HEK293T (cell line): ENCODE measurements at regions not wholly inside any gene's neighbourhood (a gene's known extent, or its start where the extent isn't known, plus 50 kb on each side); places are given as distances from the start of the nearest gene placed in this dataset.

Experiments
- CTCF ChIA-PET: fragments of 350-600 bp; formaldehyde crosslinking; extraction: SDS; loops from one replicate; lab custom pipeline; 2021; ENCODE audit warnings: antibody characterized with exemption, inconsistent platforms; lab: Yijun Ruan, JAX
- POLR2A ChIA-PET: fragments of 350-600 bp; formaldehyde crosslinking; extraction: SDS; loops from one replicate; lab custom pipeline; 2020; ENCODE audit warnings: antibody characterized with exemption, inconsistent platforms; lab: Yijun Ruan, JAX
- DNase-seq: peaks from one replicate; pipeline ENCODE4 v3.0.0; 2012; ENCODE audit warnings: mixed read lengths; ENCODE audit errors: extremely low spot score
- ARNT ChIP-seq: fragments of 450-650 bp; IDR thresholded peaks from 2 replicates; pipeline ENCODE4 v1.6.1; 2017; ENCODE audit warnings: mild to moderate bottlenecking
- BHLHE40 ChIP-seq: fragments of 450-650 bp; IDR thresholded peaks from 2 replicates; pipeline ENCODE4 v1.6.1; 2016; ENCODE audit warnings: mild to moderate bottlenecking, moderate library complexity, borderline replicate concordance
- CTBP1 ChIP-seq: fragments of 450-650 bp; IDR thresholded peaks from 2 replicates; pipeline ENCODE4 v1.6.1; 2016; ENCODE audit warnings: borderline replicate concordance
- ELF4 ChIP-seq: fragments of 450-650 bp; IDR thresholded peaks from 2 replicates; pipeline ENCODE4 v1.6.1; 2017; ENCODE audit warnings: antibody characterized with exemption
- FOXA1 ChIP-seq: fragments of 450-650 bp; IDR thresholded peaks from 2 replicates; pipeline ENCODE4 v1.6.1; 2016; ENCODE audit warnings: mild to moderate bottlenecking
- FOXK2 ChIP-seq: fragments of 450-650 bp; IDR thresholded peaks from 2 replicates; pipeline ENCODE4 v1.6.1; 2016; ENCODE audit warnings: mild to moderate bottlenecking
- FOXM1 ChIP-seq: fragments of 450-650 bp; IDR thresholded peaks from 2 replicates; pipeline ENCODE4 v1.6.1; 2017; ENCODE audit warnings: mild to moderate bottlenecking, borderline replicate concordance
- HDGF ChIP-seq: fragments of 450-650 bp; IDR thresholded peaks from 2 replicates; pipeline ENCODE4 v1.6.1; 2017; ENCODE audit warnings: antibody characterized with exemption, borderline replicate concordance
- L3MBTL2 ChIP-seq: fragments of 450-650 bp; conservative IDR thresholded peaks from 2 replicates; pipeline ENCODE4 v1.6.1; 2016; ENCODE audit warnings: mild to moderate bottlenecking
- LEF1 ChIP-seq: fragments of 450-650 bp; IDR thresholded peaks from 2 replicates; pipeline ENCODE4 v1.6.1; 2017; ENCODE audit warnings: mild to moderate bottlenecking, borderline replicate concordance
- NFRKB ChIP-seq: fragments of 450-650 bp; IDR thresholded peaks from 2 replicates; pipeline ENCODE4 v1.6.1; 2016; ENCODE audit warnings: mild to moderate bottlenecking, moderate library complexity
- PKNOX1 ChIP-seq: fragments of 450-650 bp; IDR thresholded peaks from 2 replicates; pipeline ENCODE4 v1.6.1; 2016
- SP1 ChIP-seq: fragments of 450-650 bp; IDR thresholded peaks from 2 replicates; pipeline ENCODE4 v1.6.1; 2017
- SUZ12 ChIP-seq: fragments of 450-650 bp; IDR thresholded peaks from 2 replicates; pipeline ENCODE4 v1.6.1; 2016; ENCODE audit warnings: mild to moderate bottlenecking
- TARDBP ChIP-seq: fragments of 450-650 bp; IDR thresholded peaks from 2 replicates; pipeline ENCODE4 v1.6.1; 2016
- ZNF384 ChIP-seq: fragments of 450-650 bp; IDR thresholded peaks from 2 replicates; pipeline ENCODE4 v1.6.1; 2016

DNA sequence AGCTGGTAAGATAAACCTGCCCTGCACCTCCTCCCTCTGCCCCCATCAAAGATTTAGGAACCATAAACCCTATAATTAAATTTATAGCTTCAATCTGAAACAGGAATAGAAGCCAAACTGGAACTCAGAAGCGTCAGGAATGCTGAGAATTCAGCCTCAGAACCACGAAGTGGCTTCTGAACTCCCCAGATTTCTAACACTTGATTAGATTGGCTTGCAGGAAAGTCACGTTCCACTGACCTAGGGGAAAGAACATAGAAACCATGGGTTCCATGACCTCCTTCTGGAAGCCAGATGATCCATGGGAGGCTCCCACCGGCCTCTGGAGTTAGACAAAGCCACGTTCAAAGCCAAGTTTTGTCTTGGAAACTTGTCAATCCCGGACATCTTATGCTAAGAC is 356.5 kb downstream of the MID1IP1 start:
- ChIA-PET POLR2A (no interaction called here), CTCF (interaction anchor here (0.6 kb wide), 1 partner anchor 188 kb away, joined by 3 read pairs; no protein-coding TSS in a partner anchor)
- no peak for TF ChIP-seq TARDBP
- TF ChIP-seq ZNF384 = no peak
- no peak for TF ChIP-seq ELF4
- no peak for TF ChIP-seq ARNT
- no peak for DNase-seq

DNA sequence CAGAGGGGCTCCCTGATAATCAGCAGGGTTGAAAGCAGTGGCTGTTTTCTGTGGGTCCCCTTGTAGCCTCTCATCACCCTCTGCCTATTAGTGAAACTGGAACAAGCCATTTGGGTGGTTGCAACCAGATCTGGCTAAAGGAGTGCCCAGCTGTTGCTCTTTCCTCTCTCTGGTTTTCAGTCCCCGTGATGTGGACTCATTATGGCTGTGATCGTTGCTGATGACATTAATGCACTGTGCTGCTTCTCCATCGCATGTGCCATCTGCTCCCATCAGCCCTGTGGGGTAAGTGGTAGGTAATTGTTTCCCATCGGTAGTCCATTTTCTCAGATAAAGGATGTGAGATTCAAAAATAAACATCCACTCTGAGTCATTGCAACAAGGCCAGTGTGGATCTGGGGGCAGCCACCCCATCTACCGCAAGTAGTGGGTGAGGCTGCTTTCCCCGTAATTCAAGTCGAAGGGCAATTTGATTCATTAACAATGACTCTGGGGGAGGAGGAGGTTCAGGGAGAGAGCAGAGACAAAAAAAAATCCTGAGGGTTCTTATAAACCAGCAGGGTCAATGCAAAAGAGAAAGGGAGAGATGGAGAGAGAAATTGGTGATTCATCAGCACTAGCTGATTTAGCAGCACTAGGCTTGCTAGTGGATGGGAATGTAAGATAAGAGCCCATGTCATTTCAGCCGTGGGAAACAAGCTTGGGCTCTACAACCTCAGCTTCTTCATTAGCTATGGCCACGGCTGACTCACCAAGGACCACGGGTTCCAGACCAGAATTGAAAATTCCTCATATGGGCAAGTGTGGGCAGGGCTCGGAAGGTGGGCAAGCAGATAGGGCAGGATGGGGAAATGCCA is 357.8 kb downstream of the MID1IP1 start:
- POLR2A ChIA-PET = interaction anchor here (1.0 kb wide), 1 partner anchor 8 kb away, joined by 3 read pairs; no protein-coding TSS in a partner anchor
- no peak for TF ChIP-seq FOXK2
- no peak for TF ChIP-seq BHLHE40
- no peak for TF ChIP-seq L3MBTL2
- TF ChIP-seq ZNF384 = no peak
- TF ChIP-seq ELF4 = no peak
- no peak for TF ChIP-seq FOXM1
- no peak for TF ChIP-seq SP1
- TF ChIP-seq TARDBP = no peak
- no peak for TF ChIP-seq NFRKB
- no peak for TF ChIP-seq FOXA1
- no peak for TF ChIP-seq PKNOX1
- TF ChIP-seq CTBP1 = no peak
- TF ChIP-seq LEF1 = no peak
- TF ChIP-seq SUZ12 = no peak
- no peak for TF ChIP-seq ARNT
- no peak for TF ChIP-seq HDGF
- CTCF ChIA-PET = interaction anchor here (1.4 kb wide), 1 partner anchor 10 kb away, joined by 3 read pairs; no protein-coding TSS in a partner anchor
- DNase-seq = no peak

DNA sequence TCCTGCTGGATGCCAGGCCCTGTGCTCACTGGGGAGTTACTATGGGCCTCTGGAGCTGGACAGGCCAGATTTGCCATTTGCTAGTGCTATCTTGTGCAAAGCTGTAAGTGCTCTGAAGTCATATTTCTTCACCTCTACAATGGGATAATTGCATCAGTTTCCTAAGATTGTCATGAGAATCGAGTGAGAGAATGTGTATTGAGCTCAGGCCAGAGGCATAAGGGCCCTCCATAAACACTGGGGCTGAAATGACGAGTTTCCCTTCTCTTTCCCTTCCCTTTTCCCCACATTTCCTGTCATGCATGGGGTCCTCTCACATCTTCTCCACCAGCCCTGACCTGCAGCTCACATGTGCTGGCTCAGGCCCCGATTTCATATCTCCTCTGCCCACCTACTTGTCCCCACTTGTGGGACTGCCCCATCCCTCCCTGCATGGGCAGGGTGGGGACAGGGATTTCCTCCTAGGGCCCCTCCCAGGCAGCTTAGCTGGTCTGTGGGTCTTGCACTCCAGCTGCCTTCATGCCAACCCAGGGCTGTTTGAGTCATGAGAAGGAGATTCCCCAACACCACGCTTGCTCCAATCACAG is 358.8 kb downstream of the MID1IP1 start:
- CTCF ChIA-PET = interaction anchor here (0.6 to 1.4 kb wide), 2 partner anchors 11 to 382 kb away, joined by 3 to 11 read pairs; no protein-coding TSS in a partner anchor
- POLR2A ChIA-PET = interaction anchor here (1.4 kb wide), 1 partner anchor 14 kb away, joined by 3 read pairs; no protein-coding TSS in a partner anchor
- TF ChIP-seq FOXM1 (no peak), L3MBTL2 (no peak), SUZ12 (no peak), ELF4 (no peak), PKNOX1 (no peak), BHLHE40 (no peak), FOXK2 (no peak), ARNT (no peak), HDGF (no peak), SP1 (no peak), ZNF384 (no peak), FOXA1 (no peak), NFRKB (no peak), CTBP1 (no peak), TARDBP (no peak)

GRCh38 chrX:39161611-39162255 is 360.5 kb downstream of the MID1IP1 start:
- no peak for TF ChIP-seq ARNT
- TF ChIP-seq FOXM1 = no peak
- TF ChIP-seq CTBP1 = no peak
- TF ChIP-seq PKNOX1 = no peak
- no peak for TF ChIP-seq NFRKB
- no peak for TF ChIP-seq SUZ12
- TF ChIP-seq L3MBTL2 = no peak
- no peak for TF ChIP-seq HDGF
- TF ChIP-seq FOXA1 = no peak
- TF ChIP-seq ZNF384 = no peak
- no peak for TF ChIP-seq BHLHE40
- TF ChIP-seq TARDBP = no peak
- no peak for TF ChIP-seq FOXK2
- no peak for TF ChIP-seq LEF1
- no peak for TF ChIP-seq ELF4
- TF ChIP-seq SP1 = no peak
- DNase-seq = no peak
- CTCF ChIA-PET = no interaction called here
- POLR2A ChIA-PET = no interaction called here

More for the DNA sequence above, 358.8 kb downstream of the MID1IP1 start:
- no peak for DNase-seq

GRCh38 chrX:39162322-39162735 is 361.1 kb downstream of the MID1IP1 start:
- ChIA-PET CTCF (interaction anchor here (1.6 kb wide), 1 partner anchor 10 kb away, joined by 5 read pairs; no protein-coding TSS in a partner anchor), POLR2A (no interaction called here)
- no peak for DNase-seq
- TF ChIP-seq SP1 (no peak), FOXK2 (no peak), ARNT (no peak), HDGF (no peak), LEF1 (no peak), FOXM1 (no peak), BHLHE40 (no peak), ELF4 (no peak), ZNF384 (no peak), CTBP1 (no peak), TARDBP (no peak), L3MBTL2 (no peak), FOXA1 (no peak), SUZ12 (no peak), PKNOX1 (no peak), NFRKB (no peak)
